C4-2B (cell line): ENCODE measurements at regions not wholly inside any gene's neighbourhood (a gene's known extent, or its start where the extent isn't known, plus 50 kb on each side); places are given as distances from the start of the nearest gene placed in this dataset.
"Not testable (repeated sequence)": the region's sequence is repeated elsewhere in the genome, so short reads cannot be mapped to it uniquely, and the experiment has no call there.

Source experiments
- H3K27ac ChIP-seq: fragments of 450-650 bp; 2 replicates; pipeline ENCODE4 v1.5.1; 2017
- ZFX ChIP-seq: fragments of 450-650 bp; IDR thresholded peaks from 2 replicates; pipeline ENCODE4 v1.6.1; 2017
- TF ChIP-seq, protein P1 (sequence below): fragments of 450-650 bp; conservative IDR thresholded peaks from 2 replicates; pipeline ENCODE4 v1.5.1; 2017; ENCODE audit warnings: mild to moderate bottlenecking

GRCh38 chr3:153246331-153246730, 84.3 kb downstream of the RAP2B start:
- TF ChIP-seq, protein P1, sequence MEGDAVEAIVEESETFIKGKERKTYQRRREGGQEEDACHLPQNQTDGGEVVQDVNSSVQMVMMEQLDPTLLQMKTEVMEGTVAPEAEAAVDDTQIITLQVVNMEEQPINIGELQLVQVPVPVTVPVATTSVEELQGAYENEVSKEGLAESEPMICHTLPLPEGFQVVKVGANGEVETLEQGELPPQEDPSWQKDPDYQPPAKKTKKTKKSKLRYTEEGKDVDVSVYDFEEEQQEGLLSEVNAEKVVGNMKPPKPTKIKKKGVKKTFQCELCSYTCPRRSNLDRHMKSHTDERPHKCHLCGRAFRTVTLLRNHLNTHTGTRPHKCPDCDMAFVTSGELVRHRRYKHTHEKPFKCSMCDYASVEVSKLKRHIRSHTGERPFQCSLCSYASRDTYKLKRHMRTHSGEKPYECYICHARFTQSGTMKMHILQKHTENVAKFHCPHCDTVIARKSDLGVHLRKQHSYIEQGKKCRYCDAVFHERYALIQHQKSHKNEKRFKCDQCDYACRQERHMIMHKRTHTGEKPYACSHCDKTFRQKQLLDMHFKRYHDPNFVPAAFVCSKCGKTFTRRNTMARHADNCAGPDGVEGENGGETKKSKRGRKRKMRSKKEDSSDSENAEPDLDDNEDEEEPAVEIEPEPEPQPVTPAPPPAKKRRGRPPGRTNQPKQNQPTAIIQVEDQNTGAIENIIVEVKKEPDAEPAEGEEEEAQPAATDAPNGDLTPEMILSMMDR, result no peak
- TF ChIP-seq ZFX, result no peak
- no peak overlapping the region for H3K27ac ChIP-seq

GRCh38 chr3:153246806-153247205, 84.8 kb downstream of the RAP2B start:
- no peak for TF ChIP-seq ZFX
- TF ChIP-seq, protein P1, result no peak
- H3K27ac ChIP-seq, result no peak overlapping the region

DNA sequence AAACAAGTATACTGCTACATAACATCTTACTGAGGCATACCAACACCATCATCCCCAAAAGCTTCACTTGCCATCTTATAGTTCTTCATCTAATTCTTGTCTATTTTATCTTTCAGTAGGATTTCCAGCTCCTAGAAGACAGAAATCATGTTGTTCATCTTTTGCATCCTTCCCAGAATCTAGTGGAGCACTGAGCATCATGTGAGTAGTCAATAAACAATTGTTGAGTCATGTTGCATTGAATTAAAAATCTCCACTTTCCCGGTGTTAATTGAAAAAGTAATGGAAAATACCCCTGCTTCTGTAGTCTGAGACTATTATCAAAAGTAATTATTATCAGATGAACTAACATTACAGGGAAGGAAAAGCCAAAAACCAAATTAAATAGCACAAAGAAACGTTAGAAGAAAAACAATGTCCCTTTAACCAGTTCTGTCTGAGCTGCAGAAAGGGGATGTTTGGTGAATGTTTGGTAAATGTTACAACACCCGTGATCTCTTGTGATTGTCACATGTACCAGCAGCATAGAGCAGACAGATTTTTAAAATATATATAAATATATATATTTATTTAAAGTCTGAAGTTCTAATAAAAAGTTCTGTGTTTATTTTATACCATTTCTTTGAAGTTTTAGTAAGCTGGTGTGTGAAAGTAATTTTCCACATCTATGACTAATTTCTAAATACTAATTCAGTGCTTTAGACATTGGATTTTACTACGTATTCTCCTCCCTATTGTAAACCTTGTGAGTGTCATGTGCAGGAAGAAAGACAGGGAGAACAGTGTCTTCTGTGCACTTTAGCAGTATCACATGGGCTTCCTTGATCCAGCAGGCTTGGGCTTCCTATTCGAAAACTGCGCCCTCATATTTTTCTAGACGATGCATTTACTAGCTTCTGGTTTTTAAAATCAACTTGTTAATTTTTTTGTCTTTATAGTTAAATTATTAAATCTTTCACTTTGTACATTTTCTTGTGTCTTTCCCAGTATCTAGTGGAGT, 85.6 kb downstream of the RAP2B start:
- TF ChIP-seq, protein P1, result no peak
- no peak for TF ChIP-seq ZFX
- no peak overlapping the region for H3K27ac ChIP-seq

DNA sequence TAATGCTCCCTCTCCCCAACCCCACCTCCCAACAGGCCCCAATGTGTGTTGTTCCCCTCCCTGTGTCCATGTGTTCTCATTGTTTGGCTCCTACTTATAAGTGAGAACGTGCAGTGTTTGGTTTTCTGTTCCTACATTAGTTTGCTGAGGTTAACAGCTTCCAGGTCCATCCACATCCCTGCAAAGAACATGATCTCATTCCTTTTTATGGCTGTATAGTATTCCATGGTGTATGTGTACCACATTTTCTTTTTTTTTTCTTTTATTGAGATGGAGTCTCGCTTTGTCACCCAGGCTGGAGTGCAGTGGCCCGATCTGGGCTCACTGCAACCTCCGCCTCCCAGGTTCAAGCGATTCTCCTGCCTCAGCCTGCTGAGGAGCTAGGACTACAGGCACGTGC, 86.8 kb downstream of the RAP2B start:
- H3K27ac ChIP-seq, result not testable (repeated sequence)

DNA sequence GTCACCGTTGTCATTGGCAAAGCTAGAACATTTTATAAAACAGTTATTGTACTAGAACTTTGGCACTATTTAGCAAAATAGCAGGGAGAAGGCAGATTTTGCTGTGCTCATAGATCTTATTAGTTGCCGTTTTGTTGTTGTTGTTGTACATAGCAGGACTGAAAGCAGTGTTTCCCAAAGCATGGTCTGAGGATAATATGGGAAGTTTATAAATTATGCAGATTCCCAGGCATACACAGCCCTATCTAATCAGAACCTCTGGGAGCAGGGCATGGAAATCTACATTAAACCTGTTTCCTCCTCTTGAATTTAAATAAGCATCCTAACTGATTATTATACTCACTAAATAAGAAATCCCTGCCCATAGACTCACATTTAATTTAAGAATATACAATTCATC, 87.9 kb downstream of the RAP2B start:
- TF ChIP-seq, protein P1, result no peak
- TF ChIP-seq ZFX, result no peak
- H3K27ac ChIP-seq, result no peak overlapping the region

DNA sequence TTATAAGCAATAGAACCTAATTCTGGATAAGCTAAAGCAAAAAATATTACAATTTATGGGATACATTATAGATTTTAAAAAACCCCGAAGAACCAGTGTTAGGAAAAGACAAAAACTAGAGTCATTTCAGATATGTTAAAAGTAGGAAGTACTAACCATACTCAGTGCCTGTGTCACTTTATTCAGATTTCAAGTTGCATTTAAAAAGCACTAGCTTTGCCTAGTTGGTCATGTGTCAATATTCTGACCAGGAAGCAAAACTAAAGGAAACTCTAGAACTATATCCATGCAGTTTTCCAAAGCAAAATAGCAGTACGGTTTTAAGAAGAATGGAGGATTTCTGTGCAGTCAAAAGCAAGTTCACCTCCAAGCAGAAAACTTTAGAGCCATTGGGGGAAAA, 88.4 kb downstream of the RAP2B start:
- H3K27ac ChIP-seq, result no peak overlapping the region
- TF ChIP-seq, protein P1, result no peak
- no peak for TF ChIP-seq ZFX

GRCh38 chr3:153252963-153253362, 90.9 kb downstream of the RAP2B start:
- TF ChIP-seq, protein P1, result no peak
- TF ChIP-seq ZFX, result no peak

DNA sequence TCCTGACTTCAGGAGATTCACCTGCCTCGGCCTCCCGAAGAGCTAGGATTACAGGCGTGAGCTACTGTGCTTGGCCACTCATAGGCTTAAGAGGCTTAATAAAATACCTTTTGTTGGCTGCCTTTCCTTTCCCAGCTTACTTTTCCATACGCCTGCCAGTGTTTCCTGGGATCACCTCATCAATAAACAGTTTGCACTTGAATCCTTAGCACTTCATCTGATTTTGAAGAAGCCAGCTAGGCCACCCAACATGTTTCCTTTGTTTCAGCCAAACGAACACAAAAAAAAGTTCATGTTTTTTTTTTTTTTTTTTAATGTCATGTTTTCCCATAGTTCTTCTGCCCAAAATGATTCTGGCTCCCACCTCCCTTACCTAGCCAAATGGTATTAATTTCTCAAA, 92.3 kb downstream of the RAP2B start:
- H3K27ac ChIP-seq, result no peak overlapping the region
- TF ChIP-seq, protein P1, result no peak
- TF ChIP-seq ZFX, result no peak

More at GRCh38 chr3:153252963-153253362, 90.9 kb downstream of the RAP2B start:
- no peak overlapping the region for H3K27ac ChIP-seq
